CD4-positive, alpha-beta T cell (primary cell): ENCODE measurements at regions not wholly inside any gene's neighbourhood (a gene's known extent, or its start where the extent isn't known, plus 50 kb on each side); places are given as distances from the start of the nearest gene placed in this dataset.

Source experiments
- ATAC-seq: fragments of 200-7000 bp; cut with Tn5 transposase; one replicate; pipeline ENCODE4 v1.10.0; 2022; ENCODE audit warnings: mild to moderate bottlenecking; ENCODE audit not compliant: poor library complexity
- CTCF ChIA-PET: fragments of 350-600 bp; sonication (Branson Sonifier 250); formaldehyde crosslinking; loops from one replicate; lab custom pipeline; 2021; ENCODE audit warnings: antibody characterized with exemption, inconsistent platforms; lab: Charles Lee
- POLR2A ChIA-PET: fragments of 350-600 bp; sonication (Branson Sonifier 250); formaldehyde crosslinking; loops from one replicate; lab custom pipeline; 2021; ENCODE audit warnings: antibody characterized with exemption, inconsistent platforms; lab: Charles Lee
- DNase-seq, 14 experiments: peaks; one replicate each; pipeline ENCODE4 v3.0.0-alpha.2; 2013 to 2020; ENCODE audit warnings: mixed read lengths in 2 of 14
- H3K27ac ChIP-seq, 2 donors: one replicate each; pipeline versions ENCODE4 v1.5.1 to v1.7.0; 2013; ENCODE audit warnings: low read length in 2 of 2, low read depth in 1 of 2, mild to moderate bottlenecking in 1 of 2
- H3K27me3 ChIP-seq, 2 experiments: 1 replicate in 1 of 2; 2 replicates in 1 of 2; pipeline versions ENCODE4 v1.6.1 to v1.7.0; 2013; ENCODE audit warnings: low read length in 2 of 2, control low read depth in 1 of 2, mild to moderate bottlenecking in 1 of 2, moderate library complexity in 1 of 2; ENCODE audit not compliant: insufficient read depth in 2 of 2, control insufficient read depth in 1 of 2
- H3K36me3 ChIP-seq: one replicate; pipeline ENCODE4 v1.6.1; 2013; ENCODE audit warnings: low read length, control low read depth; ENCODE audit not compliant: insufficient read depth
- H3K4me1 ChIP-seq: one replicate; pipeline ENCODE4 v1.6.1; 2013; ENCODE audit warnings: low read length, control low read depth; ENCODE audit not compliant: insufficient read depth
- H3K4me3 ChIP-seq: one replicate; pipeline ENCODE4 v1.5.1; 2013; ENCODE audit warnings: mild to moderate bottlenecking, low read length, moderate library complexity
- H3K9me3 ChIP-seq, 2 experiments: 1 replicate in 1 of 2; 2 replicates in 1 of 2; pipeline versions ENCODE4 v1.6.1 to v1.7.0; 2013; ENCODE audit warnings: low read length in 2 of 2, mild to moderate bottlenecking in 2 of 2, control low read depth in 1 of 2, moderate library complexity in 1 of 2; ENCODE audit not compliant: control insufficient read depth in 1 of 2, insufficient read depth in 1 of 2
- H3K27ac Mint-ChIP-seq: one replicate; pipeline ENCODE4 v1.8.0; 2020; ENCODE audit warnings: mixed read lengths
- H3K27me3 Mint-ChIP-seq: one replicate; pipeline ENCODE4 v1.8.0; 2021; ENCODE audit warnings: mixed read lengths
- H3K36me3 Mint-ChIP-seq: one replicate; pipeline ENCODE4 v1.8.0; 2021; ENCODE audit warnings: low read depth, mixed read lengths
- H3K4me1 Mint-ChIP-seq: one replicate; pipeline ENCODE4 v1.8.0; 2021; ENCODE audit warnings: low read depth, mixed read lengths
- H3K4me3 Mint-ChIP-seq: one replicate; pipeline ENCODE4 v1.8.0; 2020; ENCODE audit warnings: mild to moderate bottlenecking, mixed read lengths
- H3K9me3 Mint-ChIP-seq: one replicate; pipeline ENCODE4 v1.8.0; 2020; ENCODE audit warnings: mixed read lengths
- intact Hi-C, 2 experiments: fragments of 100-400 bp; cut with DNase I in 1 of 2; cut with micrococcal nuclease in 1 of 2; formaldehyde crosslinking; loops; one replicate each; pipeline versions ENCODE4 v1.15.1 to v1.9.0; 2023 to 2025; cut with DNase I, micrococcal nuclease
- TF ChIP-seq, protein P1 (sequence below): fragments of 200-600 bp; IDR thresholded peaks from one replicate; pipeline ENCODE4 v1.8.0; 2022; ENCODE audit warnings: antibody characterized with exemption, mild to moderate bottlenecking

DNA sequence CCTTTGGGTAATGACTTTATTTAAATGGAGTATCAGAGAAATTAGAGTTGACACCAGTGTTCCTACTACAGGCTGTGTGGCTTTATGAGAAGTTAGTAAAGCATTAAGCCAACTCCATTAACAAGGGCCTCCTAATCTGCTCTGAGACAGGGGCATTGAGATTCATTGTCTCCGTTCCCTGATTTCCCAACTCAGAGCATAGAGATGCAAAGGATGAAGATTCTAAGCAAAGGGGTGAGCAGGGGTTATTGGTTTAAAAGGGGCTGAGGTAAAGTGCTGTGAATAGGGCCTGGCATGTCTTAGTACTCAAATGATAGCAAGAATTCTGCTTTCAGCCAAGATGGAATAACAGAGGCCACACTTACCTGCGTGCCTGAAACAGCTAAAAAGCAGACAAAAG lies 428.4 kb downstream of the PTPRU start:
- no peak overlapping the region for H3K27ac ChIP-seq
- Mint-ChIP-seq H3K4me1 (no peaks in the 10 kb centered on the region), H3K36me3 (no peaks in the 10 kb centered on the region), H3K9me3 (peaks cover 18% of the 10 kb centered on the region), H3K27ac (no peak overlapping the region), H3K4me3 (no peak overlapping the region), H3K27me3 (peaks cover 62% of the 10 kb centered on the region)
- TF ChIP-seq, protein P1, sequence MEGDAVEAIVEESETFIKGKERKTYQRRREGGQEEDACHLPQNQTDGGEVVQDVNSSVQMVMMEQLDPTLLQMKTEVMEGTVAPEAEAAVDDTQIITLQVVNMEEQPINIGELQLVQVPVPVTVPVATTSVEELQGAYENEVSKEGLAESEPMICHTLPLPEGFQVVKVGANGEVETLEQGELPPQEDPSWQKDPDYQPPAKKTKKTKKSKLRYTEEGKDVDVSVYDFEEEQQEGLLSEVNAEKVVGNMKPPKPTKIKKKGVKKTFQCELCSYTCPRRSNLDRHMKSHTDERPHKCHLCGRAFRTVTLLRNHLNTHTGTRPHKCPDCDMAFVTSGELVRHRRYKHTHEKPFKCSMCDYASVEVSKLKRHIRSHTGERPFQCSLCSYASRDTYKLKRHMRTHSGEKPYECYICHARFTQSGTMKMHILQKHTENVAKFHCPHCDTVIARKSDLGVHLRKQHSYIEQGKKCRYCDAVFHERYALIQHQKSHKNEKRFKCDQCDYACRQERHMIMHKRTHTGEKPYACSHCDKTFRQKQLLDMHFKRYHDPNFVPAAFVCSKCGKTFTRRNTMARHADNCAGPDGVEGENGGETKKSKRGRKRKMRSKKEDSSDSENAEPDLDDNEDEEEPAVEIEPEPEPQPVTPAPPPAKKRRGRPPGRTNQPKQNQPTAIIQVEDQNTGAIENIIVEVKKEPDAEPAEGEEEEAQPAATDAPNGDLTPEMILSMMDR, result no peak
- POLR2A ChIA-PET, result no interaction called here
- H3K36me3 ChIP-seq, result no peaks in the 10 kb centered on the region
- peaks cover 4 to 14% of the 10 kb centered on the region in 2 experiments for H3K9me3 ChIP-seq
- peaks cover 10 to 33% of the 10 kb centered on the region in 2 experiments for H3K27me3 ChIP-seq
- ATAC-seq, result no peak
- DNase-seq, result no peak
- no peaks in the 10 kb centered on the region for H3K4me1 ChIP-seq
- no peak overlapping the region for H3K4me3 ChIP-seq
- intact Hi-C loops, result no loop called here
- CTCF ChIA-PET, result interaction anchor here (0.6 kb wide), 1 partner anchor 44 kb away, joined by 3 read pairs; no protein-coding TSS in a partner anchor

GRCh38 chr1:29658688-29659087 lies 422.4 kb downstream of the PTPRU start:
- intact Hi-C loops, result no loop called here
- DNase-seq (no peak), ATAC-seq (no peak)
- H3K27me3 Mint-ChIP-seq, result peaks cover 45% of the 10 kb centered on the region
- peaks cover 5 to 8% of the 10 kb centered on the region in 2 experiments for H3K27me3 ChIP-seq
- no peak overlapping the region for H3K27ac Mint-ChIP-seq
- H3K36me3 ChIP-seq, result no peaks in the 10 kb centered on the region
- H3K4me1 ChIP-seq, result no peaks in the 10 kb centered on the region
- H3K36me3 Mint-ChIP-seq, result no peaks in the 10 kb centered on the region
- H3K4me3 Mint-ChIP-seq, result no peak overlapping the region
- TF ChIP-seq, protein P1, result no peak
- no peaks in the 10 kb centered on the region for H3K4me1 Mint-ChIP-seq
- CTCF ChIA-PET, result no interaction called here
- POLR2A ChIA-PET, result no interaction called here
- H3K9me3 ChIP-seq, result peaks cover 11 to 14% of the 10 kb centered on the region in 2 experiments
- no peak overlapping the region for H3K4me3 ChIP-seq
- H3K27ac ChIP-seq, result no peak overlapping the region
- peaks cover 20% of the 10 kb centered on the region for H3K9me3 Mint-ChIP-seq

GRCh38 chr1:29657816-29658215 lies 421.5 kb downstream of the PTPRU start:
- Histone ChIP-seq H3K36me3 (no peaks in the 10 kb centered on the region), H3K27ac (no peak overlapping the region), H3K27me3 (peaks cover 4 to 5% of the 10 kb centered on the region in 2 experiments), H3K9me3 (peaks cover 11 to 14% of the 10 kb centered on the region in 2 experiments), H3K4me3 (no peak overlapping the region), H3K4me1 (no peaks in the 10 kb centered on the region)
- POLR2A ChIA-PET, result no interaction called here
- H3K27me3 Mint-ChIP-seq, result peaks cover 43% of the 10 kb centered on the region
- intact Hi-C loops, result no loop called here
- DNase-seq (no peak), ATAC-seq (no peak)
- H3K4me1 Mint-ChIP-seq, result no peaks in the 10 kb centered on the region
- no peak overlapping the region for H3K27ac Mint-ChIP-seq
- peaks cover 15% of the 10 kb centered on the region for H3K9me3 Mint-ChIP-seq
- CTCF ChIA-PET, result no interaction called here
- TF ChIP-seq, protein P1, result no peak
- no peak overlapping the region for H3K4me3 Mint-ChIP-seq
- H3K36me3 Mint-ChIP-seq, result no peaks in the 10 kb centered on the region
